GM21390 (cell line): ENCODE measurements at regions not wholly inside any gene's neighbourhood (a gene's known extent, or its start where the extent isn't known, plus 50 kb on each side); places are given as distances from the start of the nearest gene placed in this dataset.
"Not testable (repeated sequence)": the region's sequence is repeated elsewhere in the genome, so short reads cannot be mapped to it uniquely, and the experiment has no call there.

Experiments used
- ATAC-seq: cut with Tn5 transposase; IDR thresholded peaks from one replicate; pipeline ENCODE4 v1.9.1; 2021; ENCODE audit not compliant: unreplicated experiment

DNA sequence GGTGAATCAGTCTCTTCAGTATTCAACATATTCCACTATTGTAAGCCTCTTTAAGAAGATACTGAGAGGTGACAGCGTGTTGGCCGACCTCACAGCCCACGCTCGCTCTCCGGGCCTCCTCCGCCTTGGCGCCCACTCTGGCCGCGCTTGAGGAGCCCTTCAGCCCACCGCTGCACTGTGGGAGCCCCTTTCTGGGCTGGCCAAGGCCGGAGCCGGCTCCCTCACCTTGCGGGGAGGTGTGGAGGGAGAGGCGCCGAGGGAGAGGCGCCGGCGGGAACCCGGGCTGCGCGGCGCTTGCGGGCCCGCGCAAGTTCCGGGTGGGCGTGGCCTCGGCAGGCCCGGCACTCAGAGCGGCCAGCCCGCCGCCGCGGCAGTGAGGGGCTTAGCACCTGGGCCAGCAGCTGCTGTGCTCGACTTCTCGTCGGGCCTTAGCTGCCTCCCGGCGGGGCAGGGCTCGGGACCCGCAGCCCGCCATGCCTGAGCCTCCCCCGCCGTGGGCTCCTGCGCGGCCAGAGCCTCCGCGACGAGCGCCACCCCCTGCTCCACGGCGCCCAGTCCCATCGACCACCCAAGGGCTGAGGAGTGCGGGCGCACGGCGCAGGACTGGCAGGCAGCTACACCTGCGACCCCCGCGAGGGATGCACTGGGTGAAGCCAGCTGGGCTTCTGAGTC is 306.4 kb downstream of the SEMA3D start:
- not testable (repeated sequence) for ATAC-seq

DNA sequence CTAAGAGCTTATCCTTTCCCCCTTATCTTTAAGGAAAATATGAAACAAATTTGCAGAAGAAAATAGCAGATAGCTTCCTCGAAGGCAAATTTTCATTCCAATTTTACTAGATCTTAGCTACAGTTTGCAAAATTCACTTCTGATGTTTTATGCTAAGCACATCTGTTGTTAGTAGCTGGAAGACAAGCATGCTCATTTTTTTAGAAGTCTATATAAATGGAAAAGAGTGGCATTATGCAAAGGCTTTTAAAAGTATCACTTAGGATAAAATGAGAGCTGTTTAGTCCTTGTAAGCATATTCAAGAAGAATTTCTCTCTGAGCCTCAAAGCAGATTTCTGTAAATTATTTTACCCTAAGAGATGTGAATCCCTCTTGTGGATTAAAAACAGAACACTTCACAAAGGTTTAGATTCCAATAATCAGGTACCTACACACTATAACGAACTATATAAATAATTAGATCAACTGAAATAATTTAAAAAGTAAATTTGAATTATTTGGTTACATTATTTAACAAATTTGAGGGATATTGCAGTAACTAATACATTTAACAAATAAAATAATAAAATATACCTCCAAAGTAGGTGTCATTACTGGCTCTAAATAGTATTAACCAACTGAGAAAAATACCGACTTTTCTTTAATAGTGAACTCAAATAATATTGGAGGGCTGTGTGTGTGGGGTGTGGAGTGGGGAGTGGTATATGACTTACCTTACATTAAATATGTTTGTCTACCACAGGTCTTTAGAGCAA is 307.1 kb downstream of the SEMA3D start:
- ATAC-seq, result no peak

DNA sequence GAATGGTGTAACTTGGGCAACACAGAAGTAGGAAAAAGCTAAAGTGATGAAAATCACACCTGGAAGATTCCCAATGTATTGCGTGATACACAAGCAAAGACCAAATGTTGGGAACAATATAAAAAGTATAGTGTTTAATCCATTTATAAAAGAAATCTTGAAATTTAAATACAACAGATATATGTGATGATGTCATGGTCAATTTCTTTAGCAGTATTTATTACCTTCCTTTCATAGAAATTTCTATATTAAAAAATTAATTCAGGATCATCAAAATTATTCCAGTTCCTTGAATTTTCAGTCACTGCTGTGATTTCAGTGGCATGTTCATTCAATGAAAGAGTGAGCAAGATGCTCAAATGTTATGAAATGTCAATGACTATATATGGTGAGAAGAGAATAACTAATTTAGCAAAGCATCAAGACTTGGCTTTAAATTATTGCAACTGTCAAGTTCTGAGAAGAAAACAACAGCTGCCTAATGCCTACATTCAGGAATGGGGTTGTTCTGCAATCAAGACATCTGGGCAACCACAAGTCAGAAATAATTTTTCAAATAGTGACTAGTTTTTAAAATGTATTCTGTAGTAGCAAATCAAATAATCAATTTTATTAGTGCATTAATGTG is 308.8 kb downstream of the SEMA3D start:
- no peak for ATAC-seq

DNA sequence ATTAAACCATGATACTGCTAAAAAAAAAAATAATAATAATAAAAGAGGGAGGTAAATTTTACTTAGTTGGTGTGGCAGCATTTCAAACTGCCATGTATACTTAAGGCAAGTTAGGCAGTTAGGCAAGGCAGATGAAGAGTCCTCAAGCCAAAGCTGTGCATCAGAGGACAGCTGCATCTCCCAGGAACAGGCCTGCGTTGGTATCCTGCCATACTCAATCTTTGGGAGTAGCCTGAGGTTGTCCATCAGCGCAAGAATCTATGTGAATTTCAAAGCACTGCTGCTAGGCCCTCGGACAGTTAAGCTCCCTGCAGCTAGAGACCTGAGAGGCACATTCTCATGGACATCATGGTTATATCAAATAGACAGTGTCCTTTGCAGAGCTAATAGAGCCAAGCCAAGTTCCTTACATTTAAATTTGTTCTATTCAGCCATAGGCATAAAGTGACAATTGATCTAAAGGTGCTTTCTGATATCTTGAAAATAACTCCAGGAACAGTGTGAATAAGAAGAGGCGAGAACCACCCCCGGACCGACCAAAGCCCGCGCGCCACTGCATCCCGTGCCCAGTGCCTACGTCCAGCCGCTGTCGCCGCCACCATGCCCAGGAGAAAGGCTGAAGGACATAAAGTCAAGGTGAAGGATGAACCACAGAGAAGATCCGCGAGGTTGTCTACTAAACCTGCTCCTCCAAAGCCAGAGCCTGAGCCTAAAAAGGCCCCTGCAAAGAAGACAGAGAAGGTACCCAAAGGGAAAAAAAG is 310.6 kb downstream of the SEMA3D start:
- no peak for ATAC-seq

DNA sequence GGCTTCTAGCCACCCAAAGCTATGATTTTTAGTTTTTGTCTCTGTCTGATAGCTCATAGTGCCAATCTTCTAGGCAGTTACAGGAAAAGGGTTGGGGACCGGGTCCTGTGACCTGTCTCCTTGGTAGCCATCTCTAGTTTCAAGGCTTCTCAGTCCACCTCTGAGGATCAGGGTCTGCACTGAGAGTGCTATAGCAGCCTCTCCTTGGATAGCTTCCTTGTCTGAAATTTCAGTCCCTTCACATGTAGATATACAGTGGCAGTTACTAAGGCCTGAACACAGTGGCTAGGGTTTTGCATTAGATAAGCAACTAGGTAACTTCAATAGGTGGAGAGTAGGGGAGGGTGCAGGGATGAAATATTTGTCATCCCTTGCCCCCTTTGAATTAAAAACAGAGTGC is 321.3 kb downstream of the SEMA3D start:
- no peak for ATAC-seq

DNA sequence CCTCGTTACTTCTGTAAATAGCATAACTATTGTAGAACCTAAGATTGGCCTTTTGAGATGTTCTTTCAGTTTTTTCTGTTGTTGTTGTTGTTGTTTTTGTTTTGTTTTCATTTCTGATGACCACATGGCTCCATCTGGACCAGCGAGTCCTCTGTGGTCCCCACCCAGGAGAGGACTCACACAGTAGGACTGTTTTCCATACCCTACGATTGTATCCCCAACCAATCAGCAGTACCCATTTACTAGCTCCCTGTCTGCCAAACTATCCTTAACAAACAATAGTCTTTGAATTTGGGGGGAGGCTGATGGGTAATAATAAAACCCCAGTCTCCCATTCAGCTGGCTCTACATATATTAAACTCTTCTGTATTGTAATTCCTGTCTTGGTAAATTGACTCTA is 329.5 kb downstream of the SEMA3D start:
- ATAC-seq, result no peak

DNA sequence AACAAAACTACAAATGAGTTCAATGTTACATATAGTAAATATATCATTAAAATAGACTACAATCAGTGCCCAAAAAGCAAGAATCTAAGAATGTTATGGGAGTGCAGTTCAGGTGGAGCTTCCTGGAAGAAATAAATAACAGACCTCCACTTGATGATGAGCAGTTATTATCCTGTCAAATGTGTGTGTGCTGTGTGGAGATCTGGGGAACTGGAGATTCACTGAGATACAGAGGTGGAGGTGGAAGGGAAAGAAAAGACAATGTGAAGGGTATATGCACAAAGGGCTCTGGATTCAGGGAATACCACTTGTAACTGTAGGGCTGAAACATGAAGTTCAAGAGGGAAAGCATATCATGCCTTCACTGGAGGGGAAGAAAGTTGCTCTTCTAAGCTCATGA is 331.1 kb downstream of the SEMA3D start:
- ATAC-seq, result no peak

DNA sequence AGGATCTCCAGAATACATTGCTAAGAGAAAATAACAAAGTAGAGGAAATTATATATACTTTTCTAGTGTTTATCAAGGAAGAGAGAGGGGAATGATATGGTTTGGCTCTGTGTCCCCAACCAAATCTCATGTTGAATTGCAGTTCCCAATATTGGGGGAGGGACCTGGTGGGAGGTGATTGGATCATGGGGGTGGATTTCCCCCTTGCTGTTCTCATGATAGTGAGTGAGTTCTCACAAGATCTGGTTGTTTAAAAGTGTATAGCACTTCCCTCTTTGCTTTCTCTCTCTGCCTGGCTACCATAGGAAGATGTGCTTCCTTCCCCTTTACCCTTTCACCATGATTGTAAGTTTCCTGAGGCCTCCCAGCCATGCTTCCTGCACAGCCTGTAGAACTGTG is 337.9 kb downstream of the SEMA3D start:
- not testable (repeated sequence) for ATAC-seq

DNA sequence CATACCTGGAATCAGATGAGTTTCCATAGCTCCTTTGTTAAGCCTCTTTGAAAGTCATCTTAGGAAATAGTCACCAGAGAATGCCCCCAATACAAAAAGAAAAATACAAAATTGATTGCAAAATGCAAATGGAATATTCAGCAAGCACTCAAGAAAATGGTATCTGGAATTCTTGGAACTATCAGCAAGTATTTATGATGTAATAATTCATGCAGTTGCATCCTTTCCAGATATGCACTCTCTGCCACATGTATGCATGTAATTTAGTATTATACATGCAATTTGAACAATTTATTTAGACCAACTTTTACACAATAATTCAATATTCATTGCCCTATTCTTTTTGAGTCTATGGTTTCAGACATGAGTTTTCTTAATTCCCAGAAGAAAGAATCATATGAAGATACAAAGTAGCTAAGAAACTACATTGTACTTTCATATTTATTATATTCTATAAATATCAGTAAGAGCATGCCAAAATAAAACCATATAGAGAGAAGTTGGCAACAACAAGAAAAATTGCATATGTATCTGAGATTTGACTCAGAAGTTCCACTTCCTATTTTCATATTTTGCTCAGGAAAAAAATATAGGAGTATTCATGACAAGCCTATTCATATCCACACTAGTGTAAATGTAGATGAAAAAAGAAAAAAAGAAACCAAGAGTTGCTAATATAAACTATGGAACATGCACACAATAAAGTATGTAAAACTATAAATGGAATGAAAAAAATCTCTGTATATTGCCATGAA is 338.5 kb downstream of the SEMA3D start:
- ATAC-seq, result no peak

DNA sequence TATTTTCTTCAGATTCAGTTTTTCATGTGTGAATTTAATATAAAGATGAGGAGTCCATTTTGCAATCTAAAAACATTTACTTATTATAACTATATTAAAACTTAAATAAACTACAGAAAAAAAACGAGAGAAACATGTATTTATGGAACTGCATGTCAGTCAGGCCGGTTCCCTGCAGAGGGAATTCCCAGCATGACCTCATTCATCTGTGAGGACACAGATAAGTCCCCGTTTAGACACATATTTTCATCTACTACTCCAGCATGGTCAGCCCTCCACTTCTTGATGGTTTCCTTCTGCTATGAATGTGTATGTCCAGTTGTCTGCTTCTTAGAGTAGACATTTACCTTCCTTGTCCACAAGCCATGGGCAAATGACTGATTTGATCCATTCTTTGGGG is 339.1 kb downstream of the SEMA3D start:
- no peak for ATAC-seq

DNA sequence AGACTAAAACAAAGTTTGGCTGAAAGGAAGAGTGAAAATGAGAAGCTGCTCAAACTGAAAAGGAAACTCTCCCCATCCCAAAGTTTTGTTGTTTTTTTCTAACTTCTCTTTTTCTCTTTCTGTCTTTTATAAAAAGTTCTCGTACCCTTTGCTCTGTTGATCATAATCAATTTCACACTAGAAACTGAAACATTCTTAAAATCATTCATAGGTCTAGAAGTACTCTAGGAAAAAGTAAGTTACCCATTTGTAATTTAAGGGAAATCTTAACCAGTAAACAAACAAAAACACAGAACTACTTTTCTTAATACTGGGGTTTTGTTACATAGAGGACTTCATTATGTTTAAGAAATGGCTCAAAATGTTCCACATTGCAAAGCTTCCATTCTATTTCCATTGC is 339.8 kb downstream of the SEMA3D start:
- no peak for ATAC-seq

DNA sequence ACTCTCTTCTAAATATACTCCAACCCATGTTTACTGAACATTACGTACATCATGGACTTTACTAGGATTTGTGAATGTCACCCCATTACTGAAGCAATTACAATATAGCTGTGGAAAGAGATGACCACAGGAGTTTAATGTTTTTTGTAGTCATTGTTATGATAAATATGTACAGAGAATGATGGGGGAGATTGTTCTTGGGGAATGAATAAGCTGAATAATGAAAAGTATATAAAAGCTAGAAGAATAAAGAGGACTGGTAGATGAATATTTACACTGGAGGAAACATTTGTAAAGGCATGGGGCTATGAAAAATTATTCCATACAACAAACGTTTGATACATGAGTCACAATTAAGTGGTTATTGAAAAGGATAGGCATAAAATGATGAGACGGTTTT is 340.9 kb downstream of the SEMA3D start:
- ATAC-seq, result no peak

DNA sequence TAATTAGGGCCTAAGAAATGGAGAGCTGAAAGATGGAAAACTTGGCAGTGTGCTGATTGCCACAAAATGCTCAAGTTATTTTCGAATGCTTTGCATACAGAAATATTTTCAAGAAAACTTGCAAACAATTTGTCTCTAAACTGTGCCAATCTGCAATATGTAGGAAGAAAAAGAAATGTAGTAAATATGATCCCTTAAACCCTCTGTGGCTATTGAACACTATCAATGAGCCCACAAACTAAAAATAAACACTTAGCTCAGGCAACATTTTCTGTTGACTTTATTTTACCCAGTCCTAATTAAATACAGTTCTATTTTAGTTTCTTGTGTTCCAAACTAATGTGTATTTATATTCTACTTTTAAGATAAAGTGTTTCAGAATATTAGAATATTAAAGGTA is 342.1 kb downstream of the SEMA3D start:
- ATAC-seq, result no peak

DNA sequence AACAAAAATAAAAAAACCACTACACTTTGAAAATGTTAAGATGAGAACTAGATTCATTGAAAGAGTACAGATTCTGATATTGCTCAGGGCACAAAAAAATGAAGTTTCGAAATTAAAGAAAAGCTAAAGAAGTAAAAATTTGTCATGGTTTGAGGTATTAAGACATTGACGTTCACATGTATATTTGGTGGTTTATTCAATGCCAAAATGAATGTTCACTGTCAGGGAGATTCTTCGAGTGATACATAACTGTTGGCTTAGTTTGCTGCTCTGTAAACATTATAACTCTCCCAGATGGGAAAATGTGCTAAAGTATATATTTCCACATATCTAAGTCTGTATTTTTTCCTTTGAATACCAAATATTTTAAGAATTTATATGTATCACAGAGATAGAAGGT is 345.0 kb downstream of the SEMA3D start:
- no peak for ATAC-seq

DNA sequence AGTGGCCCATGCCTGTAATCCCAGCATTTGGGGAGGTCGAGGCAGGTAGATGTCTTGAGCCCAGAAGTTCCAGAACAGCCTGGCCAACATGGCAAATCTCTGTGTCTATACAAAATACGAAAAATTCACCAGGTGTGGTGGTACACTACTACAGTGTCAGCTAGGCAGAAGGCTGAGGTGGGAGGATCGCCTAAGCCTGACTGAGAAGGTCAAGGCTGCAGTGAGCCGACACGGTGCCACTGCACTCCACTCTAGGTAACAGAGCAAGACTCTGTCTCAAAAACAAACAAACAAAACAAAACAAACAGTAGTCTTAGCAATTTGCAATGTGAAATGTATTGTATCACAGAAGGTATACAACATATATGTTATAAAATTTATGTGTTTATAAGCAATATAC is 348.0 kb downstream of the SEMA3D start:
- ATAC-seq, result no peak

DNA sequence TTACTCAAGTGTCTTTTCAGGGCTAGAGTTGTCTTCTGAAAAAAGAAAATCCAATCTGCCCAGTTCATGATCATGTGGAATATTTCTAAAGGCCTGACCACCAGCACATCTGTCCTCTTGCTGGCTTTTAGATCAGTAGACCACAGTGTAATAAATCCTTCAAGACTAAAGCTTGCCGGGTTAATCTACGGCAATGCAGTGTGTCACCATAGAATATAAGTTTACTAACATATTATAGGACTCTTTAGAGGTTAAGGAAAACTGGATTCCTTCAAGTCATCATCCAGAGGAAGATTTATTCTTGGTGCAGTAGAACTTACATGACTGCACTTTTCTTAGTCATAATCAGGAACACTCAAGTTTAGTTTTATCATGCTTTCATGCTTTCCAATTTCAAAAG is 349.5 kb downstream of the SEMA3D start:
- no peak for ATAC-seq

DNA sequence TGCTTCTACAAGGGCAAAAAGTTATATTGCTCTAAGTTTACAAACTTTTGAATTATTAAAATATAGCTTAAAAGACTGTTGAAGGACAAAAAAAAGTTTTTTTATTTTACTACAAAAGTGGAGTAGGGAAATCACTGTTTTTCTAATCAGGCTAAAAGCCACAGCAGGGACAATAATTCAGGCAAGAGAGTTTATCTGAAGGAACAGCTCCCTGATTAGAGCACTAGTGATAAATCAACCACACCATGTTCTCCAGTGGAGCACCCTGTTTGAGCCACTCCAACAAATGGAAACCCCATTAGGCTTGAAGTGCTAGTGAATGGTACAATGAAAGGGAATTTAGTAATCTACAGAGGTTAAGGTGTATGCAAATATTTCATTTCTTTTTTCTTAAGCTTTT is 357.1 kb downstream of the SEMA3D start:
- no peak for ATAC-seq

DNA sequence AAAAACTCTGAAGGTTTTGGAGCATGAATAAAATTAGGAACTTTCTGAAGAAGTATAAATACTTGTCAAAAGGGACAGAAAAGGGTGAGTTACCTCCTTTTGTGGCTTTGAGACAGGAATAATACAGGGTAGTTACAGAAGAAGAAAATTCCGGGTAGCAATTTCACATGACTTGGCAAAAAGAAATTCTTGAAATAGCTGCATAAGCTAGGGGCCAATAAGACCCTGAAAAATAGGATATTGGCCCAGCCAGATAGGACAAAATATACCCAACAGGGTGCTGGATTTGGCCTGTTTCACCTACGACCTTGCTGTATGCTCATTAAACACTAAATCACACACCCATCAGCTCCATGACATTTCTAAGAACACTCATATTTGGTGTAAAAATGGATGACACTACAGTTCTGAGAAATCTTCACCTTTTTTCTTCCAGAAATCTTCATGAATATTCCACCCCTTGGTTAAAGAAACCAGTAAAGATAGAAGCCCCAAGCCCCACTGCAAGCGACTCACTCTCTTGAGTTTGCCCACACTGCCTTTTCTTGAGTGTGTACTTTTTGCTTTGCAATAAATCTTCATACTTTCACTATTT is 362.7 kb downstream of the SEMA3D start:
- no peak for ATAC-seq

DNA sequence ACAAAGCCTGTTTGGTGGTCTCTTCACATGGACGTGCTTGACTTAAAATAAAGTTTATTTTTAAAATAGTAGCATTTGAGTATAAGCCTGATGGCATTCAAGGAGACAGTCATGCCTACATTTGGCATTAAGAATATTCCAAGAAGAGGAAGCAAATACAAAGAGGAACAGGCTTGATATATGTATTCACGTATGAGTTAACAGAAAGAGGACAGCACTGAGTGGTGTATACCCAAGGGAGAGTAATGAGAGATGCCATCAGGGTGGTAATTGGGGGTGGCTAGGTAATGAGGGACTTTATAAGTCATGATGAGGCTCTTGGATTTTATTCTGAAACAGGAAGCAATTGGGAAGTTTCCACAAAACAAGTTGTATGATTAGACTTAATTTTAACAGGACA is 363.3 kb downstream of the SEMA3D start:
- no peak for ATAC-seq

DNA sequence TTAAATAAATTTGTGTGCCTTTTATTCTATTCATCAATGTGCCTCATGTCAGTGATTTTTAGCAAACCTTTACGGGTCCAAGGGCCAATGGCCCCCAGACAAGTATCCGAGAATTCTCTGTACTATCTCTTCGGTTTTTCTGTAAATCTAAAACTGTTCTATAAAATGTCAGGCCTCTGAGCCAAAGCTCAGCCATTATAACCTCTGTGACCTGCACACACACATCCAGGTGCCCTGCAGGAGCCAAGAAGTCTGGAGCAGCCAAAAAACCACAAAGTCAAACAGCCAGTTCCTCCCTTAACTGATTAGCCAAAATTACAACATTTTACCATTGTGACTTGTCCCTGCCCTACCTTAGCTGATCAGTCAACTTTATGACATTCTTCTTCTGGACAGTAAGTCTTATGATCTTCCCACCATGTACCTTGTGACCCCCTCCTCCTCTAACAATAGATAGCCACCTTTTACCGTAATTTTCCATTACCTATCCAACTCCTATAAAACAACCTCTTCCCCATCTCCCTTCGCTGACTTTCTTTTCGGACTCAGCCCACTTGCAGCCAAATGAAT is 363.8 kb downstream of the SEMA3D start:
- ATAC-seq, result no peak
